ENCODE measurements at regions not wholly inside any gene's neighbourhood (a gene's known extent, or its start where the extent isn't known, plus 50 kb on each side); places are given as distances from the start of the nearest gene placed in this dataset.

GRCh38 chr1:193549081-193549480, 362.7 kb upstream of the B3GALT2 start:
- Histone ChIP-seq H2AFZ (ENCODE audit: low read length) (no peak overlapping the region), H4K20me1 (ENCODE audit: insufficient read depth, low read length) (no peaks in the 10 kb centered on the region), H3K4me2 (ENCODE audit: insufficient read depth, low read length) (no peak overlapping the region), H3K4me3 (ENCODE audit: insufficient read depth, low read length) (no peak overlapping the region), H3K79me2 (ENCODE audit: insufficient read depth, low read length) (no peaks in the 10 kb centered on the region), H3K4me1 (ENCODE audit: insufficient read depth, low read length) (no peaks in the 10 kb centered on the region), H3K27me3 (ENCODE audit: insufficient read depth, low read length) (no peaks in the 10 kb centered on the region), H3K27ac (ENCODE audit: low read depth, low read length) (no peak overlapping the region), H3K9me3 (ENCODE audit: low read depth, low read length) (no peaks in the 10 kb centered on the region), H3K36me3 (ENCODE audit: insufficient read depth, low read length) (no peaks in the 10 kb centered on the region)
- TF ChIP-seq, protein P1, sequence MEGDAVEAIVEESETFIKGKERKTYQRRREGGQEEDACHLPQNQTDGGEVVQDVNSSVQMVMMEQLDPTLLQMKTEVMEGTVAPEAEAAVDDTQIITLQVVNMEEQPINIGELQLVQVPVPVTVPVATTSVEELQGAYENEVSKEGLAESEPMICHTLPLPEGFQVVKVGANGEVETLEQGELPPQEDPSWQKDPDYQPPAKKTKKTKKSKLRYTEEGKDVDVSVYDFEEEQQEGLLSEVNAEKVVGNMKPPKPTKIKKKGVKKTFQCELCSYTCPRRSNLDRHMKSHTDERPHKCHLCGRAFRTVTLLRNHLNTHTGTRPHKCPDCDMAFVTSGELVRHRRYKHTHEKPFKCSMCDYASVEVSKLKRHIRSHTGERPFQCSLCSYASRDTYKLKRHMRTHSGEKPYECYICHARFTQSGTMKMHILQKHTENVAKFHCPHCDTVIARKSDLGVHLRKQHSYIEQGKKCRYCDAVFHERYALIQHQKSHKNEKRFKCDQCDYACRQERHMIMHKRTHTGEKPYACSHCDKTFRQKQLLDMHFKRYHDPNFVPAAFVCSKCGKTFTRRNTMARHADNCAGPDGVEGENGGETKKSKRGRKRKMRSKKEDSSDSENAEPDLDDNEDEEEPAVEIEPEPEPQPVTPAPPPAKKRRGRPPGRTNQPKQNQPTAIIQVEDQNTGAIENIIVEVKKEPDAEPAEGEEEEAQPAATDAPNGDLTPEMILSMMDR (IDR thresholded peaks at IDR 0.05; ENCODE audit: extremely low read depth, low read depth, low read length): no peak
- no peak for DNase-seq (ENCODE audit: insufficient read length, low spot score, missing footprints)

GRCh38 chr1:193545171-193545570, 358.8 kb upstream of the B3GALT2 start:
- Histone ChIP-seq H2AFZ (ENCODE audit: low read length) (no peak overlapping the region), H3K4me3 (ENCODE audit: insufficient read depth, low read length) (no peak overlapping the region), H3K79me2 (ENCODE audit: insufficient read depth, low read length) (no peaks in the 10 kb centered on the region), H4K20me1 (ENCODE audit: insufficient read depth, low read length) (no peaks in the 10 kb centered on the region), H3K27me3 (ENCODE audit: insufficient read depth, low read length) (no peaks in the 10 kb centered on the region), H3K9me3 (ENCODE audit: low read depth, low read length) (no peaks in the 10 kb centered on the region), H3K4me2 (ENCODE audit: insufficient read depth, low read length) (no peak overlapping the region), H3K27ac (ENCODE audit: low read depth, low read length) (no peak overlapping the region), H3K4me1 (ENCODE audit: insufficient read depth, low read length) (no peaks in the 10 kb centered on the region), H3K36me3 (ENCODE audit: insufficient read depth, low read length) (no peaks in the 10 kb centered on the region)
- TF ChIP-seq, protein P1 (IDR thresholded peaks at IDR 0.05; ENCODE audit: extremely low read depth, low read depth, low read length): no peak
- no peak for DNase-seq (ENCODE audit: insufficient read length, low spot score, missing footprints)

- Histone ChIP-seq H3K36me3 (ENCODE audit: insufficient read depth, low read length) (no peaks in the 10 kb centered on the region), H3K79me2 (ENCODE audit: insufficient read depth, low read length) (no peaks in the 10 kb centered on the region), H3K4me3 (ENCODE audit: insufficient read depth, low read length) (no peak overlapping the region), H2AFZ (ENCODE audit: low read length) (no peak overlapping the region), H4K20me1 (ENCODE audit: insufficient read depth, low read length) (no peaks in the 10 kb centered on the region), H3K27me3 (ENCODE audit: insufficient read depth, low read length) (no peaks in the 10 kb centered on the region), H3K4me1 (ENCODE audit: insufficient read depth, low read length) (no peaks in the 10 kb centered on the region), H3K27ac (ENCODE audit: low read depth, low read length) (no peak overlapping the region), H3K4me2 (ENCODE audit: insufficient read depth, low read length) (no peak overlapping the region), H3K9me3 (ENCODE audit: low read depth, low read length) (no peaks in the 10 kb centered on the region)
- TF ChIP-seq, protein P1 (IDR thresholded peaks at IDR 0.05; ENCODE audit: extremely low read depth, low read depth, low read length): no peak
- DNase-seq (ENCODE audit: insufficient read length, low spot score, missing footprints): no peak
Measured at GRCh38 chr1:193543259-193543658, 356.8 kb upstream of the B3GALT2 start.

DNA sequence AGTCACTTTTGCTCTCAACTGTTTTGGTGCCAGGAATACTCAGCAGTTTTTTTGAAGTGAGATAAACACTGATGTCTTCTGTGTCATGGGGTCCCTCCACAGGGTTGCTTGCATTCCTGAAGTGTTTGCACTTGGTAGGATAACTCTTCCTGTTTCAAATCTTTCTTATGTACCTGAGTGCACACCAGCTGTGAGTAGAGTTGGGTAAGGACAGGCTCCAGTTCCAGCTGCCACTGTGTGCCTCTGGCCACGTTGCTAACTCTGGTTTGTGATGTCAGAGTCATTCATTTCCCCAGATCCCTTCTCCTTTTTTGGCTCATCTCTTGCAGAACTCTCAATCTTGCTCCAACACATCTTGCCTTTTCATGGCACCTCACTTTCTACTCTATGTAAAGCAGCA, 356.3 kb upstream of the B3GALT2 start:
- no peak overlapping the region for H3K27ac ChIP-seq (ENCODE audit: low read depth, low read length)
- no peak overlapping the region for H3K4me3 ChIP-seq (ENCODE audit: insufficient read depth, low read length)
- H3K4me2 ChIP-seq (ENCODE audit: insufficient read depth, low read length): no peak overlapping the region
- TF ChIP-seq, protein P1 (IDR thresholded peaks at IDR 0.05; ENCODE audit: extremely low read depth, low read depth, low read length): no peak
- no peaks in the 10 kb centered on the region for H3K9me3 ChIP-seq (ENCODE audit: low read depth, low read length)
- H3K79me2 ChIP-seq (ENCODE audit: insufficient read depth, low read length): no peaks in the 10 kb centered on the region
- DNase-seq (ENCODE audit: insufficient read length, low spot score, missing footprints): no peak
- H2AFZ ChIP-seq (ENCODE audit: low read length): no peak overlapping the region
- H3K4me1 ChIP-seq (ENCODE audit: insufficient read depth, low read length): no peaks in the 10 kb centered on the region
- no peaks in the 10 kb centered on the region for H3K27me3 ChIP-seq (ENCODE audit: insufficient read depth, low read length)
- H3K36me3 ChIP-seq (ENCODE audit: insufficient read depth, low read length): no peaks in the 10 kb centered on the region
- H4K20me1 ChIP-seq (ENCODE audit: insufficient read depth, low read length): no peaks in the 10 kb centered on the region

Measured in osteoblast (primary cell).